ENCODE measurements at regions not wholly inside any gene's neighbourhood (a gene's known extent, or its start where the extent isn't known, plus 50 kb on each side); places are given as distances from the start of the nearest gene placed in this dataset.

- Histone ChIP-seq H4K20me1 (replicated peaks in 1 of 2; ENCODE audit: control insufficient read depth in 1 of 2, insufficient read depth in 2 of 2, low read length in 2 of 2) (no peaks in the 10 kb centered on the region), H4K8ac (ENCODE audit: extremely low read depth, insufficient read depth, low read length) (no peak overlapping the region), H2AFZ (ENCODE audit: low read length) (no peak overlapping the region), H3K18ac (ENCODE audit: extremely low read depth, low read length) (no peak overlapping the region), H3K9me3 (ENCODE audit: insufficient read depth in 2 of 2, low read depth in 1 of 2, low read length in 1 of 2) (no peaks in the 10 kb centered on the region), H3K27me3 (replicated peaks in 1 of 4; ENCODE audit: control insufficient read depth in 3 of 4, extremely low read depth in 1 of 4, insufficient read depth in 3 of 4, low read length in 3 of 4) (peaks cover 0 to 1% (median 0%) of the 10 kb centered on the region in 4 experiments; a peak in 1 of 7 replicates), H3K9ac (replicated peaks in 1 of 4; ENCODE audit: extremely low read depth in 1 of 4, low read depth in 3 of 4, low read length in 3 of 4) (no peak overlapping the region), H3K4me2 (ENCODE audit: insufficient read depth in 1 of 2, low read depth in 2 of 2, low read length in 2 of 2) (no peak overlapping the region), H3K79me2 (ENCODE audit: control insufficient read depth in 1 of 2, insufficient read depth in 2 of 2, low read length in 2 of 2) (no peaks in the 10 kb centered on the region), H3K4me3 (ENCODE audit: extremely low read depth in 1 of 4, insufficient read depth in 2 of 4, low read depth in 3 of 4, low read length in 4 of 4) (no peak overlapping the region), H2BK12ac (ENCODE audit: low read depth, low read length) (no peak overlapping the region), H3K23me2 (ENCODE audit: low read depth, low read length) (no peaks in the 10 kb centered on the region), H2BK15ac (ENCODE audit: low read length) (no peak overlapping the region), H4K5ac (ENCODE audit: insufficient read length, low read depth, low read length) (no peak overlapping the region), H4K91ac (replicated peaks; ENCODE audit: insufficient read length, low read length) (no peak overlapping the region), H3K79me1 (ENCODE audit: low read depth, low read length) (no peaks in the 10 kb centered on the region), H2BK20ac (ENCODE audit: low read length) (no peak overlapping the region), H2BK5ac (ENCODE audit: low read depth, low read length) (no peak overlapping the region), H3K36me3 (ENCODE audit: control insufficient read depth in 2 of 4, insufficient read depth in 4 of 4, low read length in 3 of 4) (no peaks in the 10 kb centered on the region), H3K23ac (ENCODE audit: insufficient read length) (no peak overlapping the region), H3K56ac (replicated peaks; ENCODE audit: insufficient read length, low read depth, low read length) (no peak overlapping the region), H2AK5ac (ENCODE audit: low read depth, low read length) (no peak overlapping the region), H3K4ac (replicated peaks; ENCODE audit: insufficient read length, low read depth, low read length) (no peak overlapping the region), H3K14ac (ENCODE audit: insufficient read length) (no peak overlapping the region), H3K27ac (ENCODE audit: low read depth, low read length) (no peak overlapping the region), H3K4me1 (replicated peaks in 1 of 4; ENCODE audit: control insufficient read depth in 3 of 4, insufficient read depth in 4 of 4, low read length in 3 of 4) (no peaks in the 10 kb centered on the region), H2BK120ac (replicated peaks; ENCODE audit: low read depth, low read length) (no peak overlapping the region)
- CTCF ChIA-PET (ENCODE audit: partially characterized antibody) = no interaction called here
- FAIRE-seq = no peak
- POLR2A ChIA-PET (ENCODE audit: partially characterized antibody) = no interaction called here
- DNase-seq (ENCODE audit: low read depth in 1 of 2, low spot score in 2 of 2) = no peak
- WGBS, 2 experiments (ENCODE audit: extremely low coverage in 1 of 2, insufficient coverage in 1 of 2, insufficient read length in 1 of 2, insufficient replicate concordance in 2 of 2, low coverage in 1 of 2, low lambda C conversion rate in 2 of 2, missing lambda C conversion rate in 1 of 2) = 89% methylated on average over 3 of the region's 3 CpGs; no CpG with 5 or more reads in 1 of the 2 experiments
- no peak for TF ChIP-seq RXRA (IDR thresholded peaks at IDR 0.05; ENCODE audit: insufficient read depth, low read depth, low read length)
- no peak for TF ChIP-seq GABPA (IDR thresholded peaks at IDR 0.05; ENCODE audit: borderline replicate concordance, insufficient read depth, low read length)
- TF ChIP-seq JUN (IDR thresholded peaks at IDR 0.05; ENCODE audit: low read depth, low read length) = no peak
- no peak for TF ChIP-seq MAX (IDR thresholded peaks at IDR 0.05)
Measured at GRCh38 chr3:74850381-74850780, 235.9 kb upstream of the CNTN3 start.
